Muscle of back (tissue), 3 donors: ENCODE measurements at regions not wholly inside any gene's neighbourhood (a gene's known extent, or its start where the extent isn't known, plus 50 kb on each side); places are given as distances from the start of the nearest gene placed in this dataset.

Source experiments
- DNase-seq, 3 donors: peaks; one replicate each; pipeline versions ENCODE4 v3.0.0 to v3.0.0-alpha.2; 2013

DNA sequence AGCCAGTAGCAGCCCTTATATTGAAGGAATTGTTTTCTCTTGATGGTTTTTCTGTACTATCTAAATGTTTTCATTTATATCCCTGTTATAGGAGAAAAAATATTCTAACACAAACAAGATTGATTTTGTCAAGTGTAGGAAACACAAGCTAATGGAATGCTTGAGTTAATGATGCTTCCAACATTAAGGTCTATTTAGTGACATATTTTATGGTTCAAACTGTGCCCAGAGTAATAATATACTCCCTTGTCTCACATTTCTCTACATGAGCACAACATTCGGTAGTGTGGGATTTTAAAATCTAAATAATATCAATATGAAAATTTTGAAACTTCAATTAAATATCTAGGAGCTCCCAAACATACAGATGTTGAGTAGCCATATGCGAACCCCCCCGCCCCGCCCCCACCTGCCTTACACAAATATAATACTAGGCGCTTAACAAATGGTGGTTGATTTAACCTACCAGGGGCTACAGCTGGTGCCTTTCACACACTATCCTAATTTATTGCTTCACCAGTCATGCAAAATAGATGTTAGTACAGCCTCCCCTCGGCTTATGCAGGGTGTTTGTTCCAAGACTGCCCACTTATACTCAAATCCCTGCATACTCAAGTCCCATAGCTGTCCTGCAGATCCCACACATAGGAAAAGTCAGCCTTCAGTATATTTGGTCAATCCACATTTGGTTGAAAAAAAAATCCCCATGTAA, 124.1 kb upstream of the ACO1 start:
- DNase-seq: no peak

DNA sequence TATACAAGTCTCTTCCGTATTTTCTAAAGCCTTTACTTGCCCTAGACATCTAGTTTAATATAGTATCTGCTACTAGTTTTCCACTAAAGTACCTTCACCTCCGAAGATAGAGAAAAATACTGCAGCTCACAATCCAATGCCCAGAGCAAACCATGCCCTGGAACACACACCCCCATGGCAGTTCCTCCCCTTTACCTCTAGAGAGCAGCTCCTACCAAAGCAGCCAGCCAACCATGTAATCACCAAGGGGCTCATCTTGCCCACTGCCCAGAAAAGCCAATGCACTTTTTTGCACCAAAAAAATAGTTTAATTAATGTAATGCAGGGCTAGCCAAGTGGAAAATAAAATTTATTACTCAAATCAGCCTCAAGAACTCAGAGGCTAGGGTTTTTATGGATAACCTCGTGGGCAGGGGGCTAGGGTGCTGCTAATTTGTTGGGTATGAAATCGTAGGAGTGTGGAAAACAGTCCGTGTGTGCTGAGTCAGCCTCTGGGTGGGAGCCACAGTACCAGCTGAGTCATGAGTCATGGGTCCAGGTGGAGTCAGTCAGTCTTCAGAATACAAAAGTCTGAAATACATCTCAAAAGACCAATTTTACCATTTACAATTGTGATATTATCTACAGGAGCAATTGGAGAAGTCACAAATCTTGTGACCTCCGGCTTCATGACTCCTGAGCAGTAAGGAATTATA, 120.1 kb upstream of the ACO1 start:
- DNase-seq: no peak

DNA sequence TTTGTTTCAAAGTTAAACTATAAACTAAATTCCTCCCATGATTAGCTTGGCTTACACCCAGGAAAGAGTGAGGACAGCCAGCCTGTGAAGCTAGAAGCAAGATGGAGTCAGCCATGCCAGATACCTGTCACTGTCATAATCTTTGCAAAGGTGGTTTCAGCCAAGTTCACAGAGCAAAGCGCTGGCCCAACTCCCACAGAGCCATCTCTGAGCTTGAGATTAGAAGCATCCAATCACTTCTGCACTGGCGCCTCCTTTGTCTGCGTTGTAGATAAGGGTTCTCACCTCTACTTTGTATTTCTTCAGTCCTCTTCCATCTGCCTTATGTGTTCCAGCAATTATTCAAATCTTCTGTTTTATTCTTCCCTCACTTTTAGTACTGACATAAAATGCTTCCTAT, 119.4 kb upstream of the ACO1 start:
- no peak for DNase-seq

DNA sequence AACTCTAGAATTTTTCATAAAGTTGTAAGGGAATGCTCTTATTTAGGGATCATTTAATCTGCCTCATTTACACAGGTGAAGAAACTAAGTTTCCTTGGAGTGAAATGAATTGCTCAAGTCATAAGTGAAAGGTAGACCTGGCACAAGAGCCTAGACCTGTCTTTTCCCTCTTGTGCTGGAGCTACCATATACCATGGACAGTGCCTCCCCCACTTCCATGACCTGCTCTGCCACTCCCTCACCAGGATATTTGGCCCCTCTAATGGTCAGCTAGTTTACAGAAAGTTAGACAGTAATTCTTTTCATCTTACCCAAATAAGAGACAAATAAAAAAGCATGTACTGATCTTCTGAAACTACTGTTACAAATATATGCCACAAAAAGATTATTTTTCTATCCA, 105.5 kb upstream of the ACO1 start:
- no peak for DNase-seq

DNA sequence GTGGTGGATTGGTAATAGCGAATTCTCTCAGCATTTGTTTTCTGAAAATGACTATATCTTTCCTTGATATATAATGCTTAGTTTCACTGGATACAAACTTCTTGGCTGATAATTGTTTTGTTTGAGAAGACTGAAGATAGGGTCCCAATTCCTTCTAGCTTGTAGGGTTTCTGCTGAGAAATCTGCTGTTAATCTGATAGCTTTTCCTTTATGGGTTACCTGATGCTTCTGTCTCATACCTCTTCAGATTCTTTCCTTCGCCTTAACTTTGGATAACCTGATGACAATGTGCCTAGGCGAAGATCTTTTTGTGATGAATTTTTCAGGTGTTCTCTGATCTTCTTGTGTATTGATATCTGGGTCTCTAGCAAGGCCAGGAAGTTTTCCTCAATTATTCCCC, 94.7 kb upstream of the ACO1 start:
- DNase-seq: no peak

DNA sequence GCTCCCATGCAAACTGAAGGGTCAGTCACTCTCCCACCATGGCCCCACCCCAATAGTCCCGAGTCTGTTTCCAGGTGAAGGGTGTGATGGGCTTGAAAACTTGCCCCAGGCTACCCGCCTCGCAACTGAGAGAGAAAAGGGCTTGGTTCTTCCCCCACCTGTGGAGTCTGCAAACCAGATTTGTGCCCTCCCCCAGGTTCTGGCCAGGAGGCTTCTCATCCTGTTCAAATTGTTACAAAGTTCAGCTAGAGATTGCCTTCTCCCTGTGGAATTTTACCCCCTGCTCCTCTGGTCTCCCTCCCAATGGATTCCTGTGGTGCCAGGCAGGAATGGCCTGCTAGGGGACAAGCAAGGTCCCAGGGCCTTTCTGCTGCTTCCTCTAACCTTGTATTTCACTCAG, 93.1 kb upstream of the ACO1 start:
- DNase-seq: no peak

DNA sequence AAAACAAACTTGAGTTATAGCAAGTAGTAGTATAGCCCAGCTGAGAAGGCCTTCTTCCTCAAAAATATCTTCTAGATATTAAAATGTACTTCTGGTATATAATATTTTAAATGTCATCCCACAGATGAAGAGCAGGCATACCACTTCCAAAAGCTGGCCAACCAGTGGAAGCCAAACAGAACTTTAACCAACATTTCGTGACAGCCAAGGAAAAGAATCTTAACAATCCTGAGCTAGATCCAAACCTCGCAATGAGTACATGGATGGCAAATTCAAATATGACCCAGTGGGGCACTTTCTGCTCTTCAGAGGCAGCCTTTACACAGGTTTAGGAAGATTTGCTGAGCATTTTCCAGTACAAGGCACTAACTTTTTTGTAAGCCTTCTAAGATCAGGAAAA, 91.8 kb upstream of the ACO1 start:
- no peak for DNase-seq

DNA sequence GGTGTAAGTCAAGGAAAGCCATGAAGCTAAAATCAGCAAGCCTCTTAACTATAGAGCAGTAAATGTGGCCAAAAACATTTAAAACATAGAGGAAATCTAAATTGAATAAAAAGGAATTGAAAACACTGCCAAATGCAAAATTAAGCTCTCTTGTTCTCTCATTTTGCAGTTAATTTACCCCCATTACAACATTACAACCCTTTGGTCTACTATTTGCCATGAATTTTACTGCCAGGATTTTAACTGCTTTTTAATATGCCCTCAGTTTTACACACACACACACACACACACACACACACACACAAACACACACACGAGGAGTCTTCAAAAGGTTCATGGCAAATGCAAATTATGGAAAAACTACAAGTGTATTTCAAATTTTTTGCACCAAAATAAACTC, 91.4 kb upstream of the ACO1 start:
- no peak for DNase-seq

DNA sequence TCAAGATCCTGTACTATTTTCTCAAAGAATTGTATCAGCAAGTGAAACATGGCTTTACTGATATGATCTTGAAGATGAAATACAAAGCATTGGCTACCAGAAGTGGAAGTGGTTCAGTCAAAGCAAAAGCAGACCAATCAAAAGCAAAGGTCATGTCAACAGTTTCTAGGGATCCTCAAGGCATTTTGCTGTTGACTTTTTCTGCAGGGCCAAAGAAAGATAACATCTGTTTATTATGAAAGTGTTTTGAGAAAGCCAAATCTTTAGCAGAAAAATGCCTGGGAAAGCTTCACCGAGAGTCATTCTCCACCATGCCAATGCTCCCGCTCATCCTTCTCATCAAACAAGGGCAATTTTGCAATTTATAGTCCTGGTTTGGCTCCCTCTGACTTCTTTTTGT, 90.3 kb upstream of the ACO1 start:
- peak in 1 of 3 donors; percentile 12 for DNase-seq

DNA sequence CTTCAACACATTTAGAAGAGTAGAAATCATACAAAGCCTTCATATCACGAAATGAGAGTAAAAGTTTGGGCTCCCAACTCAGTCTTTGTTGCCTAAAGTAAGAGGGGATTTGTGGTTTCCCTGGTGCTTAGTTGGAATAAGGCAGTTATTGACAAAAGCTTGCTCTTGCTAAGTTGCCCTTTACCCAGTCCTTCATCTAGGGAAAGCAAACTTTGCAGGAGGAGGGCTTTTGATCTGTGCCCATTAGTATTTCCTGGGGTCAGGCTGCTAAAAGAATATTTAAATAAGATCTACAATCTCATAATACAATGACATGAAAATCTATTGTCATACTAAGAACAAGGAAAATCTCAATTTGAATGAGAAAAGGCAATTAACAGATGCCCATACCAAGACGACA, 84.1 kb upstream of the ACO1 start:
- no peak for DNase-seq

DNA sequence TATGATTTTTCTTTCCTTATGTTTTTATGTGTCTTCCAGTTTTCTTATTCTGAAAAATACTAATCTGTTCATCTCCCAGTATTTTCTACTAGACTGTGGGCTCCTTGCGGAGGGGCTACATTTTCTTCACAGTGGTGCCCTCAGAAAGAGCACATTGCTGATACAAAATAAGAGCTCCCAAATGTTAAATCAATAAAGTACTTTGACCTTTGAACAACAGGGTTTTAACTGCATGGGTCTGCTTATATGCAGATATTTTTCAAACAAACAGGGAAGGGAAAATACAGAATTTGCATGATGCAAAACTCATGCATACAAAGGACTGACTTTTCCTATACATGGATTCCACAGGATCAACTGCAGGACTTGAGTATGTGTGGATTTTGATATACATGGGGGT, 79.9 kb upstream of the ACO1 start:
- no peak for DNase-seq

DNA sequence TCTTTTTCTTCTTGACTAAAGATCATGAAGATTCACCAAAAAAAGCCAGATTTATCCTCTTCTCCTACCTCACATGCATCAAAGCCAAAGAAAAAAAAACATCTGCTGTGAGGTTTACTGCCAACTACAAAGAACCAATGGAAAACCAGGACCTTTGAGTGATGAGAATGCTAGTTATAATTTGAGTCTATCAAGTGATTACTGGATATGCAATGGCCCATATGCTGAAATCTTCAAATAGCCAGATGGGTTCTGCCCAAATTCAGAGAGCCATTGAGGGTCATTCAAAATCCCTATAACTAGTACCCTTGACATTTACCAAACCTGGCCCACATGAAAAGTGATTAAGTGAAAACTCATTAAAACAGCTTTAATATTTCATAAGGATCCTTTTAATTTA, 78.4 kb upstream of the ACO1 start:
- no peak for DNase-seq

DNA sequence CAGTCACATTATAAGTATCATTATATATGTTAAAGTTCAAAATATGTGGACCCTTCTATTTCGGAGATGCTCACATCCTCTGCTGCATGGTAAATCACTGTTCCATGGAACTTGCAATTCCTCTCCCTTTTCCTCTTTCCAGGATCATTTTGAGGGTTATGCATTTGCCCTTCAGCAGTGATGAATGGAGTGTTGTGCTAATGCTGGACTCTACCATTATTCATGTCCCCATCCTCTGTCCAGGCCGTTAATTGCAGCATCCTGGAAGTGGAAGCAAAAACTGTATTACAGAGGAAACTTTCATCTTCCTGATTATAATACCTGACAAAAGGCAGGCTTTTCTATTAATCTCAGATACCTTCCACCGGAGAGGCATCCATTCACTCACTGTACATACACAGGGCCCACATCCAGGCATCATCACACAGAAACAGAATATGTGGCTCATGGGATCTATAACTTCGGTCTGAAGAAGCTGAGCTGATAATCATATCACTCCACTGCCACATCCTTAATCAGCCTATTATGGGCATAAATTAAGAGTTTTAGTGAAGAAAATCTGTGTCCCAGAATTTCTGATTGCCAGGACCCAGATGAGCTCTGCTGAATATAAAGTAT, 65.0 kb upstream of the ACO1 start:
- DNase-seq: no peak

DNA sequence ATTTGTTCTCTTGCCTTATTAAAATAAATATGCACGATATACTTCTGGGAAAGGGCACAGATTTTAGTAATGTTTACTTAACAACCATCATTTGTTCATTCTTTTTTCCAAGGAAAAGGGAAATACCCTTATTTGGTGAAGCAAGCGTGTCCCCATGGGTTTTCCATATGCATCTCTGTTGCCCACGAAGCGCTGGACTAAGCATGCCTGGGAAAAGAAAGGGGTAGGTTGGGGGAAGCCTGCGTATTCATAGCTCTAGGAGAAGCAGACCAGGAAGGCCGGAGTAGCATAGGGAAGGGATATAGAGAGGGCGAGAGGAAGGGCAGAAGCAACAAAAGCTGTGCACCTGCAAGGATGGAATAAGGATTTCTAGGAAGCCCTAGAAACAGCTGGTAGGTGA, 61.8 kb upstream of the ACO1 start:
- no peak for DNase-seq

DNA sequence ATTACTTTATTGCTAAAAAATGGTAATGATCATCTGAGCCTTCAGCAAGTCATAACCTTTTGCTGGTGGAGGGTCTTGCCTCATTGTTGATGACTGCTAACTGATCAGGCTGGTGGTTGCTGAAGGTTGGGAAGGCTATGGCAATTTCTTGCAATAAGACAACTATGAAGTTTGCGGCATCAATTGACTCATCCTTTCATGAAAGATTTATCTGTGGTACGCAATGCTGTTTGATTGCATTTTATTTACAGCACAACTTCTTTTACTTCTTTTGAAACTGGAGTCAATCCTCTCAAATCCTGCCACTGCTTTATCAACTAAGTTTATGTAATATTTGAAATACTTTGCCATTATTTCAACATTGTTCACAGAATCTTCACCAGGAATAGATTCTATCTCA, 58.3 kb upstream of the ACO1 start:
- DNase-seq: no peak

DNA sequence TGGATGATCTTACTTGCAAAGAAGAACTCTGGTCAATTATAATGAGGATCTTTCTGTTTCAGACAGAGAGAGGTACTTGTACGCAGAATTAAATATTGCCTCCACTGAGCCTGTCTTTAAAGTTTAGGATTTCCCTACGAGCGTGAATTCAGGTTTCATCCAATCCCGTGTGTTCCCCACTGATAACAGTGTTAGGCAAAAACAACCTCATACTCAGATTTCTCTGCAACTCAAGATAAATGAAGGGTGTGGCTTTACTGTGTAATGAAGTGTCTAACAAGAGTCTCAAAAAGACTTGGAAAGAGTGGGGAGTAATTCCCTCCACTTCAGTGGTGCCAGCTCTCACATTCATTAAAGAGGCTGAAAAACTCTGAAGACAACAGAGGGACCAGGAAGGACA, 53.2 kb upstream of the ACO1 start:
- DNase-seq: no peak

DNA sequence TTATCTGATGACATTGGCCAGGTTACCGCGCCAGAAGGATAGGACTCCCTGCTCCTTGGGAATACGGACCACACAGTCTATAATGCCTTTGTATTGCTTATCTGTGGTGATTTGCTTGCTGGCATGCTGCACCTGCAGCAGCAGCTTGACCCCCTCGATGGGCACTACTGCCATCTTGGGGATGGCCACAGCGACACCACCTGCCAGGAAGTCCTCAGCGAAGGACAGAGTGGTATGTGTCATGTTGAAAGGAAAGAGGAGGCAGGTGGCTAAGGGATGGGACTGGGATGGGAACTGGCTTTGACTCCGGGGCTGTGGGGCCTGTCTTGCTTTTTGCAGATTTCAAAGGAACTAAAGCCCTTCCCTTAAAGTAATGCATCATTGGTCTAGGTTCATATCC, 50.3 kb upstream of the ACO1 start:
- DNase-seq: no peak
